ENCODE measurements at regions not wholly inside any gene's neighbourhood (a gene's known extent, or its start where the extent isn't known, plus 50 kb on each side); places are given as distances from the start of the nearest gene placed in this dataset.

DNA sequence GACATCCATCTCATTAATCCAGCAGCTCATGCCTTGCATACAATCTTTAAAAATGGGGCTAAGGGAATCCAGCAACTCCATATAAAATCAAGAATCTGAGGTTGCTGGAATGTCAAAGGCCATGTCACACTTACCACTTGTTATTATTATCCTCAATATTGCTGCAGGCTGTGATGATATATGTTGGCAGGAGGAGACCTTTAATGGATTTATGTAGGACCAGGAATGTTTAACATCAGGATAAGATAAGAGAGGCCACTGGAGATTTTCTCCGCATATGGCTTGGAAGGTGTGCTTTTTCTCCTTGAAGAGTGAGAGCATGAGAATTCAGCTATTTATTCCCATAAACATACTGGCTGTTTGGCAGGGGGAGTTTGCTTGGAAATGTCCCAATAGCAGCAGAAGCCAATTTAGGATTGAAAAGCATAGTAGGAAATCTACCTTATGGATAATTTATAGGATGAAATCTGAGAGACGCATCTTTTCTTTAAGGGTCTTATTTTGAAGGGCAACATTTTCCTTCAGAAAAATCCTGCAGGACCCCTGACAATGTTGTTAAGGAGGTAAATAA, 481.4 kb downstream of the AGTPBP1 start:
- TF ChIP-seq, protein P1, sequence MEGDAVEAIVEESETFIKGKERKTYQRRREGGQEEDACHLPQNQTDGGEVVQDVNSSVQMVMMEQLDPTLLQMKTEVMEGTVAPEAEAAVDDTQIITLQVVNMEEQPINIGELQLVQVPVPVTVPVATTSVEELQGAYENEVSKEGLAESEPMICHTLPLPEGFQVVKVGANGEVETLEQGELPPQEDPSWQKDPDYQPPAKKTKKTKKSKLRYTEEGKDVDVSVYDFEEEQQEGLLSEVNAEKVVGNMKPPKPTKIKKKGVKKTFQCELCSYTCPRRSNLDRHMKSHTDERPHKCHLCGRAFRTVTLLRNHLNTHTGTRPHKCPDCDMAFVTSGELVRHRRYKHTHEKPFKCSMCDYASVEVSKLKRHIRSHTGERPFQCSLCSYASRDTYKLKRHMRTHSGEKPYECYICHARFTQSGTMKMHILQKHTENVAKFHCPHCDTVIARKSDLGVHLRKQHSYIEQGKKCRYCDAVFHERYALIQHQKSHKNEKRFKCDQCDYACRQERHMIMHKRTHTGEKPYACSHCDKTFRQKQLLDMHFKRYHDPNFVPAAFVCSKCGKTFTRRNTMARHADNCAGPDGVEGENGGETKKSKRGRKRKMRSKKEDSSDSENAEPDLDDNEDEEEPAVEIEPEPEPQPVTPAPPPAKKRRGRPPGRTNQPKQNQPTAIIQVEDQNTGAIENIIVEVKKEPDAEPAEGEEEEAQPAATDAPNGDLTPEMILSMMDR (conservative IDR thresholded peaks at IDR 0.05; ENCODE audit: low read depth, low read length): no peak
- TF ChIP-seq EZH2 (IDR thresholded peaks at IDR 0.05; ENCODE audit: low read length, unreplicated experiment): no peak

All from PC-3 (cell line).